Central memory CD8-positive, alpha-beta T cell (primary cell): ENCODE measurements at regions not wholly inside any gene's neighbourhood (a gene's known extent, or its start where the extent isn't known, plus 50 kb on each side); places are given as distances from the start of the nearest gene placed in this dataset.
A peak's percentile ranks its signal among the peaks of the same experiment; 100 is the strongest.
"Not testable (repeated sequence)": the region's sequence is repeated elsewhere in the genome, so short reads cannot be mapped to it uniquely, and the experiment has no call there.

Source experiments
- ATAC-seq: fragments of 150-1000 bp; cut with Tn5 transposase; replicated peaks from 2 replicates; pipeline ENCODE4 v1.10.0; 2022; ENCODE audit warnings: mild to moderate bottlenecking, moderate FRiP score, moderate number of reproducible peaks; ENCODE audit not compliant: poor library complexity, severe bottlenecking; ENCODE audit errors: extremely low read depth
- DNase-seq, 2 donors: peaks; one replicate each; pipeline ENCODE4 v3.0.0; 2021; ENCODE audit warnings: low spot score in 2 of 2
- H3K27ac Mint-ChIP-seq: one replicate; pipeline ENCODE4 v1.8.0; 2022; ENCODE audit warnings: low read depth, mild to moderate bottlenecking, moderate library complexity, mixed read lengths
- H3K27me3 Mint-ChIP-seq: one replicate; pipeline ENCODE4 v1.8.0; 2022; ENCODE audit warnings: mixed read lengths
- H3K36me3 Mint-ChIP-seq: one replicate; pipeline ENCODE4 v1.8.0; 2022; ENCODE audit warnings: mild to moderate bottlenecking, moderate library complexity, mixed read lengths; ENCODE audit not compliant: insufficient read depth
- H3K4me1 Mint-ChIP-seq: one replicate; pipeline ENCODE4 v1.8.0; 2022; ENCODE audit warnings: mixed read lengths
- H3K4me3 Mint-ChIP-seq: one replicate; pipeline ENCODE4 v1.8.0; 2022; ENCODE audit warnings: mild to moderate bottlenecking, moderate library complexity, mixed read lengths
- H3K9me3 Mint-ChIP-seq: one replicate; pipeline ENCODE4 v1.8.0; 2022; ENCODE audit warnings: mixed read lengths

GRCh38 chr13:44694842-44695241 lies 118.7 kb upstream of the TSC22D1 start:
- Mint-ChIP-seq H3K27ac (no peak overlapping the region), H3K36me3 (peaks cover 2% of the 10 kb centered on the region)

GRCh38 chr13:44694291-44694690 lies 118.2 kb upstream of the TSC22D1 start:
- H3K36me3 Mint-ChIP-seq: peaks cover 2% of the 10 kb centered on the region
- H3K9me3 Mint-ChIP-seq: no peaks in the 10 kb centered on the region
- DNase-seq (no peak), ATAC-seq (no peak)
- no peaks in the 10 kb centered on the region for H3K4me1 Mint-ChIP-seq
- no peak overlapping the region for H3K27ac Mint-ChIP-seq
- H3K27me3 Mint-ChIP-seq: peaks cover 34% of the 10 kb centered on the region
- H3K4me3 Mint-ChIP-seq: no peak overlapping the region

More at GRCh38 chr13:44694842-44695241, 118.7 kb upstream of the TSC22D1 start:
- no peaks in the 10 kb centered on the region for H3K9me3 Mint-ChIP-seq
- no peaks in the 10 kb centered on the region for H3K4me1 Mint-ChIP-seq
- DNase-seq: no peak
- no peak for ATAC-seq
- peaks cover 28% of the 10 kb centered on the region for H3K27me3 Mint-ChIP-seq
- no peak overlapping the region for H3K4me3 Mint-ChIP-seq

GRCh38 chr13:44693156-44693764 lies 117.1 kb upstream of the TSC22D1 start:
- no peak overlapping the region for H3K4me3 Mint-ChIP-seq
- no peak overlapping the region for H3K27ac Mint-ChIP-seq

GRCh38 chr13:44692173-44692713 lies 116.1 kb upstream of the TSC22D1 start:
- DNase-seq (no peak), ATAC-seq (no peak)
- peaks cover 2% of the 10 kb centered on the region for H3K36me3 Mint-ChIP-seq
- no peaks in the 10 kb centered on the region for H3K9me3 Mint-ChIP-seq
- no peaks in the 10 kb centered on the region for H3K4me1 Mint-ChIP-seq
- H3K4me3 Mint-ChIP-seq: no peak overlapping the region
- H3K27ac Mint-ChIP-seq: no peak overlapping the region
- peaks cover 28% of the 10 kb centered on the region for H3K27me3 Mint-ChIP-seq

More at GRCh38 chr13:44693156-44693764, 117.1 kb upstream of the TSC22D1 start:
- DNase-seq (no peak), ATAC-seq (no peak)
- Mint-ChIP-seq H3K36me3 (peaks cover 2% of the 10 kb centered on the region), H3K9me3 (no peaks in the 10 kb centered on the region), H3K27me3 (peaks cover 33% of the 10 kb centered on the region), H3K4me1 (no peaks in the 10 kb centered on the region)

- DNase-seq (no peak), ATAC-seq (no peak)
- Mint-ChIP-seq H3K4me3 (no peak overlapping the region), H3K9me3 (peaks cover 12% of the 10 kb centered on the region), H3K4me1 (peaks cover 7% of the 10 kb centered on the region), H3K27me3 (peaks cover 28% of the 10 kb centered on the region), H3K27ac (no peak overlapping the region), H3K36me3 (peaks cover 2% of the 10 kb centered on the region)
Measured at GRCh38 chr13:44690376-44690775, 114.2 kb upstream of the TSC22D1 start.

GRCh38 chr13:44688652-44689051 lies 112.5 kb upstream of the TSC22D1 start:
- no peak overlapping the region for H3K4me3 Mint-ChIP-seq
- DNase-seq (no peak), ATAC-seq (no peak)
- peaks cover 8% of the 10 kb centered on the region for H3K4me1 Mint-ChIP-seq
- H3K9me3 Mint-ChIP-seq: peaks cover 12% of the 10 kb centered on the region
- H3K27ac Mint-ChIP-seq: no peak overlapping the region
- peaks cover 20% of the 10 kb centered on the region for H3K27me3 Mint-ChIP-seq
- H3K36me3 Mint-ChIP-seq: peaks cover 2% of the 10 kb centered on the region

- H3K27ac Mint-ChIP-seq: peak overlapping the region; percentile 3
Measured at GRCh38 chr13:44686531-44686934, 110.4 kb upstream of the TSC22D1 start.

GRCh38 chr13:44685641-44686040 lies 109.5 kb upstream of the TSC22D1 start:
- Mint-ChIP-seq H3K9me3 (peaks cover 12% of the 10 kb centered on the region), H3K27ac (no peak overlapping the region), H3K4me1 (peaks cover 8% of the 10 kb centered on the region), H3K36me3 (no peaks in the 10 kb centered on the region), H3K4me3 (no peak overlapping the region), H3K27me3 (peaks cover 20% of the 10 kb centered on the region)
- DNase-seq (no peak), ATAC-seq (no peak)

More at GRCh38 chr13:44686531-44686934, 110.4 kb upstream of the TSC22D1 start:
- Mint-ChIP-seq H3K27me3 (peaks cover 20% of the 10 kb centered on the region), H3K4me3 (no peak overlapping the region), H3K4me1 (peaks cover 8% of the 10 kb centered on the region), H3K9me3 (peaks cover 12% of the 10 kb centered on the region), H3K36me3 (no peaks in the 10 kb centered on the region)
- ATAC-seq (no peak), DNase-seq (no peak)

GRCh38 chr13:44682416-44682815 lies 106.3 kb upstream of the TSC22D1 start:
- H3K4me1 Mint-ChIP-seq, ATAC-seq, H3K27ac Mint-ChIP-seq, H3K4me3 Mint-ChIP-seq, H3K36me3 Mint-ChIP-seq, H3K27me3 Mint-ChIP-seq, DNase-seq: not testable (repeated sequence)
- peaks cover 15% of the 10 kb centered on the region for H3K9me3 Mint-ChIP-seq

- Mint-ChIP-seq H3K36me3 (no peaks in the 10 kb centered on the region), H3K27ac (no peak overlapping the region), H3K9me3 (peaks cover 5% of the 10 kb centered on the region), H3K4me3 (no peak overlapping the region), H3K4me1 (peaks cover 5% of the 10 kb centered on the region), H3K27me3 (no peaks in the 10 kb centered on the region)
- DNase-seq (no peak), ATAC-seq (no peak)
Measured at GRCh38 chr13:44680746-44681355, 104.7 kb upstream of the TSC22D1 start.

GRCh38 chr13:44679597-44679996 lies 103.5 kb upstream of the TSC22D1 start:
- ATAC-seq (no peak), DNase-seq (no peak)
- peaks cover 6% of the 10 kb centered on the region for H3K27me3 Mint-ChIP-seq
- peaks cover 4% of the 10 kb centered on the region for H3K9me3 Mint-ChIP-seq
- H3K36me3 Mint-ChIP-seq: no peaks in the 10 kb centered on the region
- no peaks in the 10 kb centered on the region for H3K4me1 Mint-ChIP-seq
- H3K4me3 Mint-ChIP-seq: no peak overlapping the region
- no peak overlapping the region for H3K27ac Mint-ChIP-seq

- H3K4me1 Mint-ChIP-seq: no peaks in the 10 kb centered on the region
- no peak overlapping the region for H3K27ac Mint-ChIP-seq
- ATAC-seq (no peak), DNase-seq (no peak)
- H3K9me3 Mint-ChIP-seq: peaks cover 4% of the 10 kb centered on the region
- H3K36me3 Mint-ChIP-seq: no peaks in the 10 kb centered on the region
- peaks cover 6% of the 10 kb centered on the region for H3K27me3 Mint-ChIP-seq
- H3K4me3 Mint-ChIP-seq: no peak overlapping the region
Measured at GRCh38 chr13:44678197-44678596, 102.1 kb upstream of the TSC22D1 start.

- Mint-ChIP-seq H3K4me1 (no peaks in the 10 kb centered on the region), H3K27me3 (peaks cover 6% of the 10 kb centered on the region), H3K4me3 (no peak overlapping the region), H3K36me3 (no peaks in the 10 kb centered on the region), H3K27ac (no peak overlapping the region), H3K9me3 (peaks cover 4% of the 10 kb centered on the region)
- DNase-seq (no peak), ATAC-seq (no peak)
Measured at GRCh38 chr13:44676534-44676933, 100.4 kb upstream of the TSC22D1 start.
